Astrocyte of the cerebellum (primary cell): ENCODE measurements at regions not wholly inside any gene's neighbourhood (a gene's known extent, or its start where the extent isn't known, plus 50 kb on each side); places are given as distances from the start of the nearest gene placed in this dataset.

ENCODE experiments used
- DNase-seq: peaks from one replicate; pipeline ENCODE4 v3.0.0-alpha.2; 2011; ENCODE audit warnings: low read depth
- H3K4me3 ChIP-seq: 2 replicates; pipeline ENCODE4 v1.5.1; 2011; ENCODE audit warnings: mild to moderate bottlenecking, low read depth, low read length, moderate library complexity
- in situ Hi-C: cut with HindIII; loops from 2 replicates; pipeline ENCODE4 v1.10.0; 2017; ENCODE audit warnings: low sequenced_read_pairs
- TF ChIP-seq, protein P1 (sequence below): IDR thresholded peaks from 2 replicates; pipeline ENCODE4 v1.5.1; 2012; ENCODE audit warnings: low read length, low read depth, moderate library complexity, mild to moderate bottlenecking; ENCODE audit errors: missing control alignments

DNA sequence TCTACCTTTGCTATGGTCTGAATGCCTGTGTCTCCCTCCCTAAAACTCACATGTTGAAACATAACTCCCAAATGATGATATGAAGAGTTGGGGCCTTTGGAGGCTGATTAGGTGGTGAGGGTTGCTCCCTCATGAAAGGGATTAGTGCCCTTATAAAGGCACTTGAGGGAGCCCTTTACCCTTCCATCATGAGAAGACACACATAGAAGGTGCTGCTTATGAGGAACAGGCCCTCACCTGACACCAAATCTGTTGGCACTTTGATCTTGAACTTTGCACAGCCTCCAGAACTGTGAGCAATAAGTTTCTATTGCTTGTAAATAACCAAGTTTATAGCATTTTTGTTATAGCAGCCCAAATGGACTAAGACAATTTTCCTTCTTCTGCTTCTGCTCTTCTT, 76.2 kb upstream of the ADAMTS9 start:
- no peak for DNase-seq
- in situ Hi-C loops: no loop called here
- TF ChIP-seq, protein P1, sequence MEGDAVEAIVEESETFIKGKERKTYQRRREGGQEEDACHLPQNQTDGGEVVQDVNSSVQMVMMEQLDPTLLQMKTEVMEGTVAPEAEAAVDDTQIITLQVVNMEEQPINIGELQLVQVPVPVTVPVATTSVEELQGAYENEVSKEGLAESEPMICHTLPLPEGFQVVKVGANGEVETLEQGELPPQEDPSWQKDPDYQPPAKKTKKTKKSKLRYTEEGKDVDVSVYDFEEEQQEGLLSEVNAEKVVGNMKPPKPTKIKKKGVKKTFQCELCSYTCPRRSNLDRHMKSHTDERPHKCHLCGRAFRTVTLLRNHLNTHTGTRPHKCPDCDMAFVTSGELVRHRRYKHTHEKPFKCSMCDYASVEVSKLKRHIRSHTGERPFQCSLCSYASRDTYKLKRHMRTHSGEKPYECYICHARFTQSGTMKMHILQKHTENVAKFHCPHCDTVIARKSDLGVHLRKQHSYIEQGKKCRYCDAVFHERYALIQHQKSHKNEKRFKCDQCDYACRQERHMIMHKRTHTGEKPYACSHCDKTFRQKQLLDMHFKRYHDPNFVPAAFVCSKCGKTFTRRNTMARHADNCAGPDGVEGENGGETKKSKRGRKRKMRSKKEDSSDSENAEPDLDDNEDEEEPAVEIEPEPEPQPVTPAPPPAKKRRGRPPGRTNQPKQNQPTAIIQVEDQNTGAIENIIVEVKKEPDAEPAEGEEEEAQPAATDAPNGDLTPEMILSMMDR: no peak
- no peak overlapping the region for H3K4me3 ChIP-seq

DNA sequence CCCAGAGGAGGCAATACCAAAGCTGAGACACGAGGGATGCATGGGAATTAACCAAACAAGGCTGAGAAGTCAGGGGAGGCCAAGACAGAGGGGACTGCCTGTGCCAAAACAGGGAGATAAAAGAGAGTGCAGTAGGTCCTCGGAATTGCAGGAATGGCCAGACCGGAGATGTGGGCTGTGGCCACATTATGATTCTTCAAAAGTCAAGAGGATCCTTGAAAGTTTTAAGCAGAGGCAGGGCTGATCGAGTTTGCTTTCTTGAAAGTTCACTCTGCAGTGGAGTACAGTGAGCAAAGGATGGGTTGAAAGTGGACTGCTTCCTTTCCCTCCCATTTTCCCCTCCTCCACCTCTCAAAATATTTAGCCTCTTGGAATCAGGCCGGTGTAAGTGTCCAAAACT, 73.9 kb upstream of the ADAMTS9 start:
- no peak overlapping the region for H3K4me3 ChIP-seq
- TF ChIP-seq, protein P1: no peak
- DNase-seq: no peak
- in situ Hi-C loops: no loop called here

DNA sequence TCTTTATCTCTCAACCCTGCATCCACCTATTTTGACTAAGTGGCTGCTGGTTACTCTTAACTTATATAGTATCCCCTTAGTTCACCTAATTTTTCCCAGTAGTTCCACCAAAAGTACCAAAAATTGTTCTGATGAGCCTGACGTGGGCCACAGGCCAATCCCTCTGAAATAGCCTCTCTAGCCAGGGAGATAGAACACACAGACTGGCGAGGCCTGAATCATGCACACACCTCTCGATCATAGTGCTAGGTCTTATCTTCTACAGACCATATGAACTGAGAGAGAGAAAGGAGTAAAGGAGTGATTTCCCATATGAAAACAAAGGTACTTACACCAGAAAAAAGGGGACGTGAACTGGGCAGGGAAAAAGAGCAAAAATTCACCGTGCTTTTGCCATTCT, 72.5 kb upstream of the ADAMTS9 start:
- in situ Hi-C loops: no loop called here
- no peak for DNase-seq
- TF ChIP-seq, protein P1: no peak
- H3K4me3 ChIP-seq: no peak overlapping the region

DNA sequence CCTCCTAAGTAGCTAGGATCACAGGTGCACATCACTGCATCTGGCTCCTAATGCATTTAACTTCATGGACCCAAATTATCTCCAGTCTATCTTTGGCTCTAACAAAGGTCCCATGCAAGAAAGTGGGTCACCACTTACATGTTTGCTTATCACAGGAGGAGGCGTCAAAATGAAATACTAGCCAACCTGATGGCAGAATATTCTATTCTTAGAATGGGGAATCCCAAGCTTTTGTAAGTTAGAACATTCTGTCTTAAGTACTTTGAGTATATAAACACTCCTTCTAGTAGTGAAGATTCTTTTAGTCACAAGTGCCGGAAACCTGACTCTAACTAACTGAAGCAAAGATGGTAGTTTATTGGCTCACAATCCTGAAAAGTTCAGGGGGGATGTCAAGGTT, 72.0 kb upstream of the ADAMTS9 start:
- no peak overlapping the region for H3K4me3 ChIP-seq
- no peak for DNase-seq
- TF ChIP-seq, protein P1: no peak
- in situ Hi-C loops: no loop called here

DNA sequence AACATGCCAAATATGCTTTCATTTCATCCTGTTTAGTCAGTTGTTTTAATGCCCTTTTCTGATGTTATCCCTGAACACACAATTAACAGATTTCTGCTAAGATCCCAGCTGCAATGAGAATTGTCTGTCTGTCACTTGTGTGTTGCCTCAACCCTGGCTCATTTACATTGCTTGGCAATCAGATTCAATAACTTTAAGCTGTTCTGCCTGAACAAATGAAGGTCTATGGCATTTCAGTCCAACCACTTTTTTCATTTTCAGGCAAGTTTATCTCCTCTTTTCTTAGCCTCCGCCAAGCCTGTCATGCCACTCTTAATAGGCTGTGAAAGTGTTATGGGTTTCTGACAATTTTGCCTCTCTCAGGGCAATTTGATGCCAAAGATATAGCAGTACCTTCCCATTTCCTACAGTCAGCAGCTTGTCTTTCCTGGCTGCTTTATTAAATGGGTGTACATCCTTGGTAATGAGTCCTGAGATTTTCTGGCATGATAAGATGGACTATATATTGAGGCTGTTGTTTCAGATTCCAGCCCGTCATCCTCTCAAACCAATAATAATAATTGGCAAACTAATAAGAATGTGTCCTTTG, 68.7 kb upstream of the ADAMTS9 start:
- H3K4me3 ChIP-seq: no peak overlapping the region
- DNase-seq: no peak
- in situ Hi-C loops: no loop called here
- TF ChIP-seq, protein P1: no peak

DNA sequence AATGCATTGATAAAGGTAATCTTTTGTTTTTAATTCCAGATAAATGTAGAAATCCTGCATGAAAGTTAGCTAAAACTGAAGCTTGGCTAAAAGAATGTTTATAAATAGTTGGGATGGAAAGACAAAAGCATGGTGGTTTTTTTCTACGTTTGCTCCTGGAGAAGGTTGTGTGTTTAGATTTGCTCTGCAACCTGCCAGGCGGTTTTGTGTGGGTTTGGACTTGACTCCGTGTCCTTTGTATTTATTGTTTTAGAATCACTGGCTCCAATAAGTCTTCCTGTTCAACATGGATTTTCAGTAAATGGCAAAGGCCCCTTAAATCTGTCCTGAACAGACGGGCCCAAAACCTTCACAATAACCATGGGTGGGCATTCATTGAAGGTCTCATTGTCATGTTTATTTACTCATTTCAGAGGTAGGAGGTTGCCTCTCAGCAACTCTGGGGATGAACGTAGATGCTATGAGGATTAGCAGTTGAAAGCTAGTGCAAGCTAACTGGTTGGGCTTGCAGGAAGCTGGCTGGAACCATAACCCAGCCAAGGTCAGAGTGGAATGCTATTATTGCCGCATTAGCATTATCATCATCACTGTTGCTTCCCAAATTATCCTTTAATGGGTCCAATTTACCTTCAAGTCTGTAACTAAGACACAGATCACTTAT, 60.6 kb upstream of the ADAMTS9 start:
- in situ Hi-C loops: no loop called here
- no peak overlapping the region for H3K4me3 ChIP-seq
- DNase-seq: peak; percentile 55
- TF ChIP-seq, protein P1: no peak
